ENCODE measurements at regions not wholly inside any gene's neighbourhood (a gene's known extent, or its start where the extent isn't known, plus 50 kb on each side); places are given as distances from the start of the nearest gene placed in this dataset.

- Histone ChIP-seq H3K36me3 (ENCODE audit: insufficient read depth, low read length) (no peaks in the 10 kb centered on the region), H3K4me1 (ENCODE audit: insufficient read depth, low read length) (no peaks in the 10 kb centered on the region), H3K79me2 (ENCODE audit: insufficient read depth, low read length) (no peaks in the 10 kb centered on the region), H3K9ac (ENCODE audit: low read depth, low read length) (no peak overlapping the region), H3K4me3 (ENCODE audit: low read depth in 1 of 2, low read length in 2 of 2) (no peak overlapping the region), H3K27ac (ENCODE audit: low read length) (no peak overlapping the region), H2AFZ (ENCODE audit: low read depth, low read length) (no peak overlapping the region), H4K20me1 (ENCODE audit: insufficient read depth, low read length) (no peaks in the 10 kb centered on the region), H3K9me3 (ENCODE audit: insufficient read depth, low read length, severe bottlenecking) (no peaks in the 10 kb centered on the region), H3K4me2 (ENCODE audit: insufficient read depth, low read length) (no peak overlapping the region), H3K27me3 (ENCODE audit: insufficient read depth, low read length, poor library complexity) (no peaks in the 10 kb centered on the region)
- DNase-seq (no peak), ATAC-seq (ENCODE audit: insufficient read depth, low read depth) (no peak)
- TF ChIP-seq EZH2 (IDR thresholded peaks at IDR 0.05; ENCODE audit: borderline replicate concordance, low read depth, low read length, severe bottlenecking) (no peak), CTCF (IDR thresholded peaks at IDR 0.05; ENCODE audit: borderline replicate concordance, extremely low read depth, low read length, poor library complexity, severe bottlenecking) (no peak)
Observed at GRCh38 chr5:72628771-72629371, 121.7 kb upstream of the ZNF366 start.

DNA sequence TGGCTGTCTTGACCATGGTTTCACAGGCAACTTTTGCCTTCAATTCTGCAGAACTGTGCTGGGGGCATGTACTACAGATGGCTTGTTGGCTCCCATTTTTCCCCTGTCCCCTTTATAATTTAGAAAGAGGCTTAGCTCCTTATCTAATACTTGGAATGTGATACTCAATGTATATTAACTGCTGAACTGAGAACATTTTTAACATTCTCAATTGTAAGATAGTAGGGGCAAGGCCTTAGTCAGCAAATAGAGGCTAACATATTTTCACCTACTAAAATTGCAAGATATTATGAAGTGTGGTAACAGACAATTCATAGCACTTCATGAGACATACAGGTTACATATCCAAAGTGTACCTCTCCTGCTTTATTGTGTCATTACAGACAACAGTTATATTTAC is 118.1 kb upstream of the ZNF366 start:
- no peak for DNase-seq
- no peaks in the 10 kb centered on the region for H3K79me2 ChIP-seq (ENCODE audit: insufficient read depth, low read length)
- no peak overlapping the region for H3K4me2 ChIP-seq (ENCODE audit: insufficient read depth, low read length)
- H3K4me1 ChIP-seq (ENCODE audit: insufficient read depth, low read length): no peaks in the 10 kb centered on the region
- ATAC-seq (ENCODE audit: insufficient read depth, low read depth): no peak
- TF ChIP-seq EZH2 (IDR thresholded peaks at IDR 0.05; ENCODE audit: borderline replicate concordance, low read depth, low read length, severe bottlenecking): no peak
- no peak for TF ChIP-seq CTCF (IDR thresholded peaks at IDR 0.05; ENCODE audit: borderline replicate concordance, extremely low read depth, low read length, poor library complexity, severe bottlenecking)
- H3K9ac ChIP-seq (ENCODE audit: low read depth, low read length): no peak overlapping the region
- H2AFZ ChIP-seq (ENCODE audit: low read depth, low read length): no peak overlapping the region
- no peak overlapping the region for H3K4me3 ChIP-seq (ENCODE audit: low read depth in 1 of 2, low read length in 2 of 2)
- H3K27me3 ChIP-seq (ENCODE audit: insufficient read depth, low read length, poor library complexity): peaks cover 2% of the 10 kb centered on the region
- no peaks in the 10 kb centered on the region for H3K36me3 ChIP-seq (ENCODE audit: insufficient read depth, low read length)
- H3K9me3 ChIP-seq (ENCODE audit: insufficient read depth, low read length, severe bottlenecking): no peaks in the 10 kb centered on the region
- no peaks in the 10 kb centered on the region for H4K20me1 ChIP-seq (ENCODE audit: insufficient read depth, low read length)
- H3K27ac ChIP-seq (ENCODE audit: low read length): no peak overlapping the region

DNA sequence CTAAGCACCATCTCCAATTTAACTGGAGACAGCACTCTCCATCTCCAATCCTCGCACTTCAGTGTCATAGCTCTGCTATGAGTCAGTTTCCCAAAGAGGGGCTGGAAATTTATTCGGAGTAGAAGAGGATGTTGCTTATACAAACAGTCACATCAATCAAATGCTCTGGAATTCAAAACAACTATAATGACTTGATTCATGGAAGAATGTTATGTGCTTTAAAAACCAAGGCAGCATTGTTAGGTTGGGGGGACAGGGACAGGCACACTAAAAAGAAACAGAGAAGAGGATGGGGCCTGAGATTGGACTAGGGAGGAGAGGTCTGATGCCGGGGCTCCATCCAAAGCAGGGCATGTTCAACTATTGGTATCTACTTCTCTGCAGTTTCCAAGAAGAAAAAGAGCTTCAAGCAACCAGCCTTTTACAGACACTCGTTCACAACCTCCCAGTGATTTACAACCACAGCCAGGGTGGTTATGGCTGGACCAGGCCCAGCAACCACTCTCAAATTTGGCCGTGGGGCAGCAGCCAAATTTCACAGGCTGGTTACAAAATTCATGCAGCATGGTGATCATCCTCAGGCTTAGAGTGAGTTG is 117.5 kb upstream of the ZNF366 start:
- no peak overlapping the region for H2AFZ ChIP-seq (ENCODE audit: low read depth, low read length)
- H3K4me2 ChIP-seq (ENCODE audit: insufficient read depth, low read length): no peak overlapping the region
- H3K9ac ChIP-seq (ENCODE audit: low read depth, low read length): no peak overlapping the region
- ATAC-seq (ENCODE audit: insufficient read depth, low read depth) (no peak), DNase-seq (no peak)
- no peak for TF ChIP-seq EZH2 (IDR thresholded peaks at IDR 0.05; ENCODE audit: borderline replicate concordance, low read depth, low read length, severe bottlenecking)
- TF ChIP-seq CTCF (IDR thresholded peaks at IDR 0.05; ENCODE audit: borderline replicate concordance, extremely low read depth, low read length, poor library complexity, severe bottlenecking): no peak
- H3K9me3 ChIP-seq (ENCODE audit: insufficient read depth, low read length, severe bottlenecking): no peaks in the 10 kb centered on the region
- no peaks in the 10 kb centered on the region for H3K4me1 ChIP-seq (ENCODE audit: insufficient read depth, low read length)
- H4K20me1 ChIP-seq (ENCODE audit: insufficient read depth, low read length): no peaks in the 10 kb centered on the region
- no peak overlapping the region for H3K27ac ChIP-seq (ENCODE audit: low read length)
- H3K27me3 ChIP-seq (ENCODE audit: insufficient read depth, low read length, poor library complexity): peaks cover 2% of the 10 kb centered on the region
- H3K4me3 ChIP-seq (ENCODE audit: low read depth in 1 of 2, low read length in 2 of 2): no peak overlapping the region
- no peaks in the 10 kb centered on the region for H3K36me3 ChIP-seq (ENCODE audit: insufficient read depth, low read length)
- H3K79me2 ChIP-seq (ENCODE audit: insufficient read depth, low read length): no peaks in the 10 kb centered on the region
